Fibroblast of skin of left quadriceps (primary cell): ENCODE measurements at regions not wholly inside any gene's neighbourhood (a gene's known extent, or its start where the extent isn't known, plus 50 kb on each side); places are given as distances from the start of the nearest gene placed in this dataset.
"Not testable (repeated sequence)": the region's sequence is repeated elsewhere in the genome, so short reads cannot be mapped to it uniquely, and the experiment has no call there.

Experiments used
- DNase-seq, 2 experiments: peaks; one replicate each; pipeline ENCODE4 v3.0.0-alpha.2; 2013; ENCODE audit warnings: low read depth in 2 of 2

DNA sequence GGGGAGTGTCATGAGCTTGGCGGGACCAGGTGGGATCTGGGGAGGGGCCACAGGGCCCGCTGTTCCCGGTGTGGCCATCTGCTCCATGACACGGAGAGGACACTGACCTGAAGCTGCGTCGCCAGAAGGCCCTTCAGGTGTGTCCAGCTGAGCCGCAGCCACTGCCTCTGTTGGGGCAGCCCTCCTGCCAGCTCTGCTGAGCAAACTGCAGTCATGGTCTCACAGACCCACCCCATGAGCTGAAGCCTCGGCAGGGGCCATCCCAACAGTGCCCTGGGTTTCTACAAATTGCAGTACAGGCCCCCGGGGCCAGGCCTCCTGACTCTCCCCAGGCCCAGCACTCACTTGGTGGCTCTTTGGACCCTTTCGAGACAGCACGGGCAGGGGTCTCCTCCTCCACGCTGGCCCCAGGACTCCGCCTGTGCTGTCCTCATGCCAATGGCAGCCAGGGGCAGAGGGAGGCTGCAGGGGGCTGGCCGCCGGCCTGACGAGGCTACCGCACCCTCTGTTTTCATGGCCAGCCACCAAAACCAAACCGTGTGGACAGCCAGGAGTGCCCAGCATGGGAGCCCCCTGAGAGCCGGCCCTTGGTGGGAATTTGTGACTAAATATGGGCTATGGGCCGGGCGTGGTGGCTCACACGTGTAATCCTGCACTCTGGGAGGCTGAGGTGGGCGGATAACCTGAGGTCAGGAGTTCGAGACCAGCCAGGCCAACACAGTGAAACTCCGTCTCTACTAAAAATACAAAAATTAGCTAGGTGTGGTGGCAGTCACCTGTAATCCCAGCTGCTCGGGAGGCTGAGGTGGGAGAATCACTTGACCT is 175.2 kb upstream of the SALL3 start:
- no peak for DNase-seq

DNA sequence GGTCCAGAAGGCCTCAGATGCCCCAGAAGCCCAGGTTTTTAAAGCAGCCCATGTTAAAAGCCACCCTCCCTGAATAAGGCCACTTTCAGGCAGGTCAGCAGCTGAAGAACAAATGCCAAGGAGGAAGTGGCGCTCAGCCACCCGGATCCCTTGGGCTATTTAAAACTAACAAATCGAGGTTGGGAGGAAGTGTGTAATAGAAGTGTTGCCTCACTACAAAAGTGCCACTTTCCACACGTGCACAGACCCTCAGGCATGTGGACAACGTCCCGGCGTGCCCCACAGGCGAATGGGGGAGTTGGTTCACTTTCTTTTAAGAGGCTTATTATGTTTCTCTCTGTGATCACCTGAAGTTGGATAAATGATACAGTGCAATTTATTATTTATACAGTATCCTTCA is 173.8 kb upstream of the SALL3 start:
- DNase-seq = no peak

DNA sequence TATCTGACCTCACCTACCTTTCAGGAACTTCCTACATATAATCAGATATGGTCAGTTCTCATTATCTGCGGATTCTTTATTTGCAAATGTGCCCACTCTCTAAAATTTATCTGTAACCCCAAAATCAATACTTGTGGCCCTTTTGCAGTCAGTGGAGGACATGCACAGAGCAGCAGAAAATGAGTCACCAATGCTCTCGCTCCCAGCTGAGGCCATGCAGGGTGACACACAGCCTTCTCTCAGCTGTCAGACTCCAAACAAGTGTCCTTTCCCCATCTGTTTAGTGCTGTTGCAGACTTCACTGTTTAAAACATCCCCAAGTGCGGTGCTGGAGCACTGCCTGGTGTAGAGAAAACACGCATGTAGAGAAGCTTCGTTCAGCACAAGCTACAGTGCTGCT is 171.9 kb upstream of the SALL3 start:
- no peak for DNase-seq

DNA sequence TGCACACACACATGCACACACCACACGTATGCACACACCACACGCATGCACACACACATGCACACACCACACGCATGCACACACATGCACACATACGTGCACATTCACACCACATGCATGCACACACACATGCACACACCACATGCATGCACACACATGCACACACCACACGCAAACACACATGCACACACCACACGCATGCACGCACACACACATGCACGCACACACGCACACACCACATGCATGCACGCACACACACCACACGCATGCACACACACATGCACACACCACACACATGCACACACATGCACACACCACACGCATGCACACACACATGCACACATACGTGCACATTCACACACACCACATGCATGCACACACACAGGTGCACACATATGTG is 169.8 kb upstream of the SALL3 start:
- DNase-seq = no peak

DNA sequence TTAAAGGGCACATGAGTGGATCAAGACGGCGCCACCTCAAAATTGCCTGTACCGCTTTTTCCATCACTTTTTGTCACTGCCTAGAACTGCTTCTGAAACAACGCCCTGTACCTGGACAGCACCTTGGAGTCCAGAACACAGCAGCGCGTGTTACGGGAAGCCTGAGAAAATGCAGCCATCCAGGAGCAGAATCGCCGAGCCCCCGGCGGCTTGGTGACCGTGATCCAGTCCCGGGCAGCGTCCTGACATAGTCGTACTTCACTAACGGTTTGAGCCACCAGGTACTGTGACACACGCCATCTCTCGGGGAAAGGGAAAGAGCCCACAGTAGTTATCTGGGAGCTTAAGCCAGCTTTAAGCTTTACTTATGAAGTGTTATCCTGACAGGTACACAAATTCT is 168.9 kb upstream of the SALL3 start:
- no peak for DNase-seq

DNA sequence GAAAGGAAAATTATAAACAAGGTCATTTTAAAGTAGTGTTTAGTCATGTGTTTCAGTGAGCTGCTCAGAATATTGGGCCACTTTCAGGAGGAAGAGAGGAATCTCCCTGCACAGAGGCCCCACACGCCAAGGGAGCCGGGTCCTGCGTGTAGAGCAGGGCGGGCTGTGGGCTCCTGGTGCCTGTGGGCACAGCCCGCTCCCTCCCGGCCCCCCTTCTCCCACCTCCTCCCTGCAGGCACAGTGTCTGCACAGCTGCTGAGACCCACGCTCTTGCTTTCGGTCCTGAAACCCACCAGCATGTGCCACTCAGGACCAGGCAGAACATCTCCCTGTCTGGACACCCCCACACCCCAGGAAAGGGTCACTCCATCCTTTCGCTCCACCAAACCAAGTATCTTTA is 167.6 kb upstream of the SALL3 start:
- DNase-seq = no peak

DNA sequence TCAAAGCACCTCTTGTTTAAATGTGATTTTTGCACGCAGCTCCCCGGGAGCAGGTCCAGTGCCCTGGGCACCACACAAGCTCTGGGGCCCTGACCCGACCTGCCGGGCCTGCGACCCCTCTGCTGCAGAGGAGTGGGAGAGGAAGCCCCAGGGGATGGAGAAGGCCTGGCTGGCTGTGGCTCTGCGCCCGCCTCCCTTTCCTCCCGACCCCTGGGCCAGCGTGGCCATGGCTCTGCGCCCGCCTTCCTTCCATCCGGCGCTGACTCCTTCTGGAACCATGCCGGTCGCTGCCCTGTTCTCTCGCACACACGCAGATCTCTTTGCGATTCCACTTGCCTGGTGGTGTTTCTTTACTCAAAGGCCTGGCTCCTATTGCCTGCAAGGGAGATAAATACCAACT is 166.5 kb upstream of the SALL3 start:
- no peak for DNase-seq

DNA sequence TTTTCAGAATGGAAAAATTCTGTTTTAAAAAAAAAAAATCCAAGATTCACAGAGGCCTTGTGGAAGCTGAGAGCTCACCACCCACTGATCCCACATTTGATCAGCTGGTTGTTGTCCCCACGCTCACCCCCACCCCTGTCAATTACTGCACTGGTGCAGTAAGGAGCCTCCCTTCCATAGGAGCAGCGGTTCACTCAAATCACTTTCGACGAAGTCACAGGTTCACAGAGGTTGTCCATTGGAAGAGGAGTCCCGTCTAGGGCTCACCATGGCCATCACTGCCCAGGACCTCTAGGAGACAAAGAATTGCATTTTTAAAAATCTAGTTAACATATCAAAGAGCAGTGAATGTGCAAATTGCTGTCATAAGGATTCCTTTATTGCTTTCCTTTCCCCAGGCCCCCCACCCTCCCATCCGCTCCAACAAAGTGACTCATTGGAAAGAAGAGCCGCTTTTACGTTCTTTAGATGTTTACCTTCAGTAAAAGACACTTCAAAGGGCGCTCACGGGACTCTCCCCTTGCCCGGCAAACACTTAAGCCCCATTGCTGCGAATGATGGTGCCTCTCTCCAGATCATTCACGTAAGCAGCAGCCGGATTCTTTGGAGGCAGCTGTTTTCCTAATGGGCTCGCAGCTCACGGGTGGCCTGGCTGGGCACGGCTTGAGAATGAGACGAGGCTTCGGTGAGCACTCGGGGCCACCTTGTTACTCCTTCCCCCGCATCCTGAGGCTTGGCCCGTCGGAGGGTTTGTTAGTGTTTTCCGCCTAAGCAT is 165.5 kb upstream of the SALL3 start:
- no peak for DNase-seq

DNA sequence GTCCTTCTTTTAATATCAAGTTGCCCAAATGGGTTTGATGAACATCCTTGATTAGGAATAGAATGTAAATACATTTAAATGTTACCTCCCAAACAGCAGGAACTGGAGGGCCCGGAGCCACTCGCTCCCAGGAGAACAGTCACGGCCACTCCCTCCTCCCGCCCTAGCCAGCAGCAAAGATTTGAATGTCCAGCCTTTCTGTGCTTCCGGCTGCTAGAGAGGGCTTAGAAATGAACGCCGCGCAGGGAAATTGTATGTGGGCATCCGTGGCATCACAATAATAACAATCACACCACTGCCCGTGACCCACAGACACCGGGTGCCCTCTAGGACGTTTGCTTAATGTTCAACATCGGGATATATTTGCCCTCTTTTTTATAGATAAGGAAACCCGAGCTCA is 164.9 kb upstream of the SALL3 start:
- DNase-seq = no peak

DNA sequence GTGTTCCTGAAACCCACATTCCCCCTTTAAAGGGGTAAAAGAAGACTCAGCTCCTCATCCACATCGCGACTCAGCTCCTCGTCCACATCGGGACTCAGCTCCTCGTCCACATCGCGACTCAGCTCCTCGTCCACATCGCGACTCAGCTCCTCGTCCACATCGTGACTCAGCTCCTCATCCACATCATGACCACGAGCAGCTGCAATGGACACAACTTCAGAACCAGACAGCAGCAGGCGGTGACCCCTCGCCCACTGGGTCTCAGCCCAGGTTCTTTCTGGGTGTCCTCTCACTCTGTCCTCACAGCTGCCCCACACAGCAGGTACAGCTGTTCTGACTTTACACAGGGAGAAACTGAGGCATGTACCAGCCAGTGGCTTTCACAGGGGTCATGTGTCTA is 163.5 kb upstream of the SALL3 start:
- DNase-seq = no peak

DNA sequence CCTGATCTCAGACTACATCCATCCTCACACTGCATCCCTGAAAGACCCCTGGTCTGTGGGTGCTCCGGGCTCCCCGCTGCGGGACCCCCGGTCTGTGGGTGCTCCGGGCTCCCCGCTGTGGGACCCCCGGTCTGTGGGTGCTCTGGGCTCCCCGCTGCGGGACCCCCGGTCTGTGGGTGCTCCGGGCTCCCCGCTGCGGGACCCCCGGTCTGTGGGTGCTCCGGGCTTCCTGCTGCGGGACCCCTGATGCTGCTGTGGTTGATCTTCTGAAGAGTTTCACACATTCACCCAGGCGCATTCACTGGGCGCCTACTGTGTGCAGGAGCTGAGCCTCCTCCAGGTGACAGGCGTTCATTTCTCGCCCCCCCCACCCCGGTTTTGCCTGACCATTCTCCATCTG is 162.7 kb upstream of the SALL3 start:
- no peak for DNase-seq

DNA sequence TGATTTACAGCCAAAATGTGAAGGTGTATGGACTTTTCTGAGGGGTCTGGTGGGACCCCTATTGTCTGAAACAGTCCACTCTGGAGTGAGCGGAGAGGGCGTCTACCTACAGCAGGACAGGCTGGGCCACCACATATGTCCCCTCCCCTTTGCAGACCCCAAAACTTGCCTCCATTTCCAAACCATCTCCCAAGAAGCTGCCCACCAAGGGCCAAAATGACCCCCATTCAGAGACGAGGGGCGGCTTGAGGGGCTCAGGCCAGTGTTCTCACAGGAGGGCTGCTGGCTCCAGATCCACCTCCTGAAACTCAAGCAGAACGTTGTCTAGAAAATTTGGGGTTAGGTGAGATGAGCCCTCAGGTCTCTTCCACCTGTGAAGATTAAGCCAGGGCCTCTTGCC is 161.1 kb upstream of the SALL3 start:
- DNase-seq = no peak

DNA sequence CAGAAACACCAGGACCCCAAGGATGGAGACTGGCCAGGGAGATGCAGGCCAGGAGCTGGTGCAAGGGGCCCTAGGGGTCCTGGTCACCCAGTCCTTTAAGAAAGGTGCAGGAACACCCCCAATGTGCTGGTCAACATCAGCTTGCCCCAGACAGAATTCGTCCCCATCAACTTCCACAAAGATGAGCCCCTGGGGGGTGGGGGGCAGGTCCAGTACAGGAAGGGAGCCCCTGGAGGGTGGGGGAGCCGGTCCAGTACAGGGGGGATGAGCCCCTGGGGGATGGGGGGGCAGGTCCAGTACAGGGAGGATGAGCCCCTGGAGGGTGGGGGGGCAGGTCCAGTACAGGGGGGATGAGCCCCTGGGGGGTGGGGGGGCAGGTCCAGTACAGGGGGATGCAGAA is 160.7 kb upstream of the SALL3 start:
- DNase-seq = no peak

DNA sequence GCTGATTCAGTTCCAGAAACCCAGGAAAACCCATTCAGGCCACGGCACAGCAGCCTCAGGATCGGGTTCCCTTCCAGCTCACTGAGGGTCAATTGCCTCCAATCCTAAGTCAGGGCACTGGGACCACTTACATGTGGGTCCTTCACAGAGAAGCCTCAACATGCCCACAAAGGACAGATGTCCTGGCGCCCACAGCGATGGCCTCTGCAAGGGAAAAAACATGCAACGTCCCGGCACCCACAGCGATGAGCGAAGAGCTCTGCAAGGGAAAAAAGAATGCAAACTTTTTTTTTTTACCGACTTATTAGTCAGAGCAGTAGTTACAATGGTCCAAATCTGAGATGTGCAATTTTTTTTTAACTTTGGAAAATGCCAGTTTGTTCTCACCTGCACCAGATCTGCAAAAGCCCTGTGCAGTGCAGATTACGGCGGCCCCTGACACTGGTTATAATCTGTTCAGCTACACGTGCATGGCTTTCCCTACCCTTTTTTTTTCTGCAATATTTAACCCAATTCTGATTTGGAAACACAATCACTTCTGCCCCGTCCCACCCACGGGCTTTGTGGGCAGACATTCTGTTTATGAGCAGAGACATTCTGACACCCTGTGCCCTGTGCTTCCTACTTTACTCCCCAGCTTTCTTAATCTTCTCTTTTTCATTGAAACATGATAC is 159.3 kb upstream of the SALL3 start:
- no peak for DNase-seq

DNA sequence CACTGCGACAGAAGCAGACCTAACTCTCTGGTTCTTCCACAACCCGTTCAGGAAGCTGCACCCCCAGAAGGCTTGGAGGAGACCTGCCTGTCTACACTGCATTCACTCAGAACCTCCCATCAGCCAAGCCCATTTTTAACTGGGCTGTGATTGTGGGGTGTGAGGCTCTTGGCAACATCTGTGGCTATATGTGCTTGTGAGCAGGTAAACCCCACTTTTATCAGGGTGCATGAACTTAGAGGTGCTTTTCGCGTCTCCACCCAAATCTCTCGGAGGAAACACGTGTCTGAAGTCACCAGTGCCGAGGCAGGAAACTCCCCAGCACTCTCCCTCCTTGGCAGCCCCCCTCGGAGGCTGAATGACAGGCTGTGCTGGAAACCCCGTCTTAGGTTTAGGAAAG is 158.2 kb upstream of the SALL3 start:
- no peak for DNase-seq

DNA sequence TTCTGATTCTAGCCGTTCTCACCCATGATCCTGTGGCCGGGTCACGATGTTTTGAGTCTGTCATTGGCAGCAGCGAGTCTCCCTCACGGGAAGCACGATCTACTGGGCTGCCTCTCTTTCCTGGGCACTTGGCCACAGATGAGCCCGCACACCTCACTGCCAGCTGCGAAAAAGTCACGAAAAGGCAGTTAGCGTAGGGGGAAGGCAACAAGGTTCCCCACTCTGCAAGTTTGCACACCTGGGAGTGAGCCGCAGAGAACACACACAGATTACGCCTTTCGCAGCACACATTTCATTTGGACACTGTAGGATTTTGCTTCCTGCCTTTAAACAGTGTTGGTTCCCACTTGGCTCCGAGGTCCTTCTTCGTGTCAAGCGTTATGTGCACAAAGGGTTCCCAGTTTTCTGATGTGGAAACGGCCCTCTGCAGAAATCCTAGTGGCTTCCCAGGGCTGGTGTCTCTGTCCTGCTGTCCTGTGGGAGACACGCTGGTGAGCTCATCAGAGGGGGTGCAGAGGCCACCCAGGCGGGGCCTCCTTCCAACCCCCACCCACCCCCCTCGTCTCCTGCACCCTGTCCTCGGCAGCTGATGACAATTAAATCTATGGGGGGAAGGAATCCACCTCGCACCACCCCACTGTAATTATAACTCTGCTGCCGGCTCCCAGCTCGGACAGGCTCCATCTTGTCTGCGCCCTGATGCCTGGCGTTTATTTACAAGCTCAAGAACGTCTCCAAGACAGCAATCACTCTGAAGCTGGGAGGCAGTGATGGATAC is 157.3 kb upstream of the SALL3 start:
- DNase-seq = no peak

DNA sequence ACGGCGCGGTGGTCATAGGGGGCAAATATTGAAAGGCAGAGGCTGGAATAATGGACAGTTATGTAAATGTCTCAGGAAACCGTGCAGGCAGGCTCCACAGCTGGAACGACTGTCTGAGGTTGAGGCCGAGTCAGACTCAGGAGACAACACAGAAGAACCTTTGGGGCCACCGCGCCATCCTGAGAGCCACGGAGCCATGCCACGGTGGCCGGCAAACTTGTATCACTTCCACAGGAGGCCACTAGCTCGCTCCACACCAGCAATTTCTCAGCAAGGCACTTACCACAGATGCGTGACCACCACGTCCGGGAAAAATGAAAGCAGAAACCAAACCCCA is 156.7 kb upstream of the SALL3 start:
- DNase-seq = no peak

DNA sequence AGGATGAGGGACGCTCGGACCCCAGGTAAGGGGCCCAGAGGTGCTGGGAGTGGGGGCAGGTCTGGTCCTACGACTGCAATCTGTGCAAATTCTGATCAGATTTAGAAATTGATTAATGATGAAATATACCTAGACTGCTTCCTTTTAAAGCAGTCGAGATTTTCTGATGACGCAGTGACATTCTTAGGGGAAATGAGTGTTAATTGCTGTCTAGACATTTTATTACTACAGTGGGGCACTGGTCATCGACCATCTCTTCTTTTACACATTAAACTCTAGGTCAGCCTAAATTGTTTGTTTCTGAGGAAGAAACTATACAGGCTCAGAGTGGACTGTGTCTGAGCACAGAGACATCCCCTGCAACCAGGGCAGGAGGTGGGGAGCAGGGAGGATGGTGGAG is 154.4 kb upstream of the SALL3 start:
- no peak for DNase-seq

DNA sequence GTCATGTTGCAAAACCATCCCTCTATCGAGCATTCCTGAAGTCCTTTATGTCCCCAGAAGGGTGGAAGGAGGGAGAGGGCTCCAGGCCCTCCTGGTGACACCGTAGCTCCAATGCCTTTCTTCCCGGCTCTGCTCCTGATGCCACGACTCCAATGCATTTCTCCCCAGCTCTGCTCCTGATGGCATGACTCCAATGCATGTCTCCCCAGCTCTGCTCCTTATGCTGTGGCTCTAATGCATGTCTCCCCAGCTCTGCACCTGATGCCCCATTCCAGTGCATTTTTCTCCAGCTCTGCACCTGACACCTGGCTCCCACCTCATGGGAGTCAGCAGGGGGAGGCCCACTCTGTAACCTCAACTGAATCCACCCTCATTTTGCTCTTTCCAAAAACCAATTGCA is 153.0 kb upstream of the SALL3 start:
- no peak for DNase-seq

DNA sequence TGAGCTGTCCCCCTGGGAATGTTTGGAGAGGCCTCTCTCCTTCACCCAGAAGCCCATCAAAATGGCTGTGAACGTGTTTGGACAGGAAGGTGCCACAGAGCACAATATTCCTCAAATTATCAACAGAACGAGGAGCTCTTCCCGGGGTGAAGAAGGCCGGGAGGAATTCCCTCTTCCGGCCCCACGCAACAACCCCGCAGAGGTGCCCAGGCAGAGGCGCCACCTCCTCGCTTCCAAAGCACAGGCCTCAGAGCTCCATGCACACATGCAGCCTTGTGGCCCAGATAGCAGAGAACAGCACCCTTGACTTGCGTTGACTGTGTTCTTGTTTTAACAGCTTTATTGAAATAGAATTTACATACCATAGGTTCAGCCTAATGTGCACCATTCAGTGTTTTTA is 152.5 kb upstream of the SALL3 start:
- no peak for DNase-seq

DNA sequence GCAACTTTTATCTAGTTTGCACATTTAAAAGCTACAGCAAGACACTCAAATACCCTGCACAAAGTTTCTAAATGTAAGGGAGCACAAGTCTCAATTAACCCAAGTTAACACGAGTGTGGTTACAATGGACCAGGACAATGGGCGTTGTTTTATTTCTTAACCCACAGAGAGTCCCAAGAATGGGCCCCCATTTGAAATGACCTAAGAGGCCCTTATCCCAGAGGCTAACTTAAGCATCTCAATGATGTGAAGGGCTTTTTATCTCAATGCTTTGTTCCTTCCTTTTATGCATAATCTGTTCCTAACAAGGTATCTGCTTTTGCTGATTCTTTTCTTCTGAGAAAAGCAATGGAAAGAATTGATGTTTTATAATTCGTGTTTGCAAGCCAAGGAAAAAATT is 151.5 kb upstream of the SALL3 start:
- no peak for DNase-seq

DNA sequence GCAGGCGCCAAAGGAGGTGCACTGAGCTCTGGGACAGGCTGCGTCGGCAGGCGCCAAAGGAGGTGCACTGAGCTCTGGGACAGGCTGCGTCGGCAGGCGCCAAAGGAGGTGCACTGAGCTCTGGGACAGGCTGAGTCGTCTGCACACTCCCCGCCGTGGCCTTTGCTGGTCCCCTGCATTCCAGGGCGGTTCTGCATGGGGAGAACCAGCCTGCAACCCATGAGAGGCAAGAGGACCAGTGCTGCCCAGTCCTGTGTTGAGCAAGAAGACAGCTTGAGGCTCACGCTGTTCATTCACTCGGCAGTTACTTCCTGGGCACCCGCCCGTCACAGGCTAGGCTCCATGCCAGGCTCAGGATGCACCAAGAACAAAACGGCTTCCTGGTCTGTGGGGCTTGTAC is 150.6 kb upstream of the SALL3 start:
- DNase-seq = not testable (repeated sequence)
